BJ (cell line): ENCODE measurements at regions not wholly inside any gene's neighbourhood (a gene's known extent, or its start where the extent isn't known, plus 50 kb on each side); places are given as distances from the start of the nearest gene placed in this dataset.

Experiments used
- CTCF ChIA-PET: fragments of 350-600 bp; formaldehyde crosslinking; extraction: SDS; loops from one replicate; lab custom pipeline; 2021; ENCODE audit warnings: antibody characterized with exemption, inconsistent platforms; lab: Yijun Ruan, JAX
- POLR2A ChIA-PET: fragments of 300-600 bp; sonication (Branson Sonifier 250); formaldehyde crosslinking; extraction: SDS; loops from one replicate; lab custom pipeline; 2021; ENCODE audit warnings: antibody characterized with exemption; lab: Charles Lee
- DNase-seq: peaks from one replicate; pipeline ENCODE4 v3.0.0-alpha.2; 2011; ENCODE audit warnings: low read depth
- H3K27me3 ChIP-seq: 2 replicates; pipeline ENCODE4 v1.6.0; 2011; ENCODE audit warnings: low read length; ENCODE audit not compliant: control insufficient read depth, insufficient read depth
- H3K36me3 ChIP-seq: 2 replicates; pipeline ENCODE4 v1.5.1; 2011; ENCODE audit warnings: low read length; ENCODE audit not compliant: control insufficient read depth, insufficient read depth
- H3K4me3 ChIP-seq: 2 replicates; pipeline ENCODE4 v1.5.1; 2011; ENCODE audit warnings: low read depth, mild to moderate bottlenecking, control low read depth, low read length
- CTCF ChIP-seq: IDR thresholded peaks from 2 replicates; pipeline ENCODE4 v1.5.1; 2011; ENCODE audit warnings: low read depth, mild to moderate bottlenecking, control low read depth, inconsistent platforms, low read length, moderate library complexity; ENCODE audit not compliant: insufficient read depth

DNA sequence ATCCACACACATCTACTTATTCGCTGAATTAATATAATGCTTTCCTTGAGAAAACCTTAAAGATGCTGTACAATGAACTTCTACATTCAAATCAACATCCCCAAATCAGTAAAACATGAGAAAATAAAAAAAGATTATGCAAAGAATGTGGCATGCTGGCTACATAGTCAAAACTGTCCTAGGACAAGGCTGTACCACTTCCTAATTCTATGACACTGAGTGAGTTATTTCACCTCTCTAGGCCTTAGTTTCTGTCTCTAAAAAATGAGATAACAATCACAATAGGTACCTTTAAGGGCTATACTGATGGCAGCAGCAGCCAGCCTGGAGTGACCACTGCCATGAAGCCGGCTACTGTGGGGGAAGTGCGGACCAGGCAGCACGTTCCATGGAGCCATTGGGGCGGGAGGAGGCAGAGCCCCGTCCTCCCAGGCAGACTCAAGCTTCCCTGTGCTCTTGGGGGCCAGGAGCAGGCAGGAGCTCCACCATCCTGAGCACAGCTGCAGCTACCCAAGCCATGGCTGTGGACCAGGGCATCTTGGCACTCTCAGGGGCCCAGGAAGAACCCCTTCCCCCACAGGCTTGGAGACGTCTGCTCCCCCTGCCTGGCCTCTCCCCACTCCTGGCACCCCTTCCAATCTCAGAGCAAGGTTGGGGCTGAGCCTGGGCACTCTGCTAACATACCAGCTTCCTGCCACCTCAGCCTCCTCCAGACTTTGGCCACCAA is 110.2 kb downstream of the ELAPOR2 start:
- no peaks in the 10 kb centered on the region for H3K36me3 ChIP-seq
- H3K4me3 ChIP-seq = no peak overlapping the region
- CTCF ChIA-PET = interaction anchor here (0.9 to 2.1 kb wide), 3 partner anchors 14 to 199 kb away, joined by 3 to 7 read pairs (median 3); no protein-coding TSS in a partner anchor
- no peak for TF ChIP-seq CTCF
- DNase-seq = no peak
- no peaks in the 10 kb centered on the region for H3K27me3 ChIP-seq
- POLR2A ChIA-PET = no interaction called here

DNA sequence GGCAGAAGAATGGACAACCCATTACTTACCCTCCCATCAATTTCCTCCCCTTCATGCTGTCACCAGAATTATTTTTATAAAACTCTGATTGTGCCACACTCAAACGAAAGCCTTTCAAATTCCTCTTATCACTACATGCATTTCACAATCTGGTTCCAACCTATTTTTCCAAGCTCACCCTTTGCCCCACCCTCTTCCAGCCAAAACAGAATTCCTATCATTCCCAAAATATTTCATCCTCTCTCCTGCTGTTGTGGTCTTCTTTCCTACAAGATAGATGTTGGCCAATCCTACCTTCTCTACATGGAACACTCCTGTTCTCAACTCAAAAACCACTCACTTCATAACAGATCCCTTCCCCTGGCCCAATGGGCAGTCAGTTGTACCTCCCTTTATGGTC is 111.5 kb downstream of the ELAPOR2 start:
- DNase-seq = no peak
- TF ChIP-seq CTCF = no peak
- POLR2A ChIA-PET = no interaction called here
- Histone ChIP-seq H3K27me3 (no peaks in the 10 kb centered on the region), H3K4me3 (no peak overlapping the region), H3K36me3 (no peaks in the 10 kb centered on the region)
- CTCF ChIA-PET = no interaction called here

GRCh38 chr7:86943447-86943846 is 116.0 kb downstream of the ELAPOR2 start:
- POLR2A ChIA-PET = no interaction called here
- Histone ChIP-seq H3K36me3 (no peaks in the 10 kb centered on the region), H3K27me3 (no peaks in the 10 kb centered on the region), H3K4me3 (no peak overlapping the region)
- CTCF ChIA-PET = interaction anchor here (1.2 to 3.7 kb wide), 3 partner anchors 205 to 474 kb away, joined by 4 to 24 read pairs (median 5); no protein-coding TSS in a partner anchor
- TF ChIP-seq CTCF = no peak
- no peak for DNase-seq

- CTCF ChIA-PET = interaction anchor here (1.2 to 3.7 kb wide), 3 partner anchors 205 to 474 kb away, joined by 4 to 24 read pairs (median 5); no protein-coding TSS in a partner anchor
- no peaks in the 10 kb centered on the region for H3K36me3 ChIP-seq
- no peak overlapping the region for H3K4me3 ChIP-seq
- no peak for DNase-seq
- POLR2A ChIA-PET = no interaction called here
- H3K27me3 ChIP-seq = no peaks in the 10 kb centered on the region
- no peak for TF ChIP-seq CTCF
These were observed 116.5 kb downstream of the ELAPOR2 start for GRCh38 chr7:86942995-86943394.

- no peak for DNase-seq
- H3K36me3 ChIP-seq = no peaks in the 10 kb centered on the region
- ChIA-PET CTCF (interaction anchor here (1.2 to 3.7 kb wide), 3 partner anchors 21 to 295 kb away, joined by 3 to 24 read pairs (median 4); no protein-coding TSS in a partner anchor), POLR2A (no interaction called here)
- no peaks in the 10 kb centered on the region for H3K27me3 ChIP-seq
- TF ChIP-seq CTCF = no peak
- H3K4me3 ChIP-seq = no peak overlapping the region
These were observed 117.4 kb downstream of the ELAPOR2 start for GRCh38 chr7:86942081-86942480.
